GM19395 (cell line): ENCODE measurements at regions not wholly inside any gene's neighbourhood (a gene's known extent, or its start where the extent isn't known, plus 50 kb on each side); places are given as distances from the start of the nearest gene placed in this dataset.
A peak's percentile ranks its signal among the peaks of the same experiment; 100 is the strongest.

Source experiments
- ATAC-seq: cut with Tn5 transposase; IDR thresholded peaks from one replicate; pipeline ENCODE4 v1.9.1; 2021; ENCODE audit warnings: mild to moderate bottlenecking, moderate library complexity; ENCODE audit not compliant: unreplicated experiment

DNA sequence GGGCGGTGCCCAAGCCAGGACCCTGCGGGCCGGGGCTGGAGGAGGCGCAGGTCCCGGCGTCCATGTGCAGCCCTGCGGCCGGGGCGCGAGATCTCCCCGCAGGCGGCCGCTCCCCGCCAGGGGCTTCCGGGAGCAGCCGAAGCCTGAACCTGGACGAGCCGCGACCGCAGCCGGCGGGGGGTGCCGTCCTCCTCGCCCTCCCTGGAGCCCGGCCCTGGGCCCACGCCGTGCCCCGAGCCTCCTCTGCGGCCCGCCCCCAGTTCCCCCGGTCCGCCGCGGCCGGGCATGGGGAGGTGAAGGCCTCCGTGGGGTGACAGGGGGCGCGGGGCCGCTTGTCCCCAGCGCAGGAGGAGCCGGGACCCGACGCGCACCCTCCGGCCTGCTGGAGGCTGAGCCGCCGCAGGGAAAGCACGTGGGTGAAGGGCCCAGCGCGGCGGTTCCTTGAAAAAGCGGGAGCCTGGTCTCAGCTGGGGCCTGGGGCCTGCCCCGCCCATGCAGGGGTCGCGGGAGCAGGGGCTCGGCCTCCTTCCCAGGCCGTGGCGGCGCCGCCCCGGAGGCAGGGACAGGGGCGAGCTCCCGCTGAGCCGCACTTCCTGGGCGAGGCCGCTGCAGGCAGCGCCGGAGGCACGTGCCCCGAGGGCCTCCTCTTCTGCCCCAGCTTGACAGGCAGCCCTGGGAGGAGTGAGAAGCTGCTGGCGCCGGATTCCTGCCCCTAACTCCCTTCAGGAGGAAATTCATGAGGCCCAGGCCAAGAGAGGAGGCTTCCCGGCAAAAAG, 55.6 kb upstream of the PPP2R5C start:
- no peak for ATAC-seq

DNA sequence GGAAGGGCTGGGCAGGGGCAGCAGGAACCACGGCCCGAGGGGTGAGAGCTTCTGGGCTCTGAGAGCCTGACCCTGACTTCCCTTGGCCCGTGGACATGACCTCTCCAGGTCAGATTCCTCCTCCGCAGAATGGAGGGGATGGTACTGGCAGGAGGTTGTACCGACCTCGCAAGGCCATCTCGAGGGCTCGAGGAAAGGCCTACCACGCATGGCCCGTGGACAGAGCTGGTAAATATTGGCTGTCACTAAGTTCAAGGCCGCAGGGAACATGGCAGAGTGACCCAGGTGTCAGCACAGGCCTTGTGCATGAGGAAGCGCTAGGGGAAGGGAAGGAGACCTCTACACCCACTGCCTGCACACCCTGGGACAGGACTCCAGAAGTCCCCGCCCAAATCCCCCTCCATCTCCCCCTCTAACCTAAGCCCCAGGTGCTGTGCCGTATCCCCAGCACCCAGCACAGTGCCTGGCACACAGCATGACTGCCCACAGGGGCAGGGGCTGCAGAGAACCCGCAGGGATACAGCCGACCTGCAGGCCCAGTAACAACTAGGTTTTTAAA, 54.9 kb upstream of the PPP2R5C start:
- no peak for ATAC-seq

DNA sequence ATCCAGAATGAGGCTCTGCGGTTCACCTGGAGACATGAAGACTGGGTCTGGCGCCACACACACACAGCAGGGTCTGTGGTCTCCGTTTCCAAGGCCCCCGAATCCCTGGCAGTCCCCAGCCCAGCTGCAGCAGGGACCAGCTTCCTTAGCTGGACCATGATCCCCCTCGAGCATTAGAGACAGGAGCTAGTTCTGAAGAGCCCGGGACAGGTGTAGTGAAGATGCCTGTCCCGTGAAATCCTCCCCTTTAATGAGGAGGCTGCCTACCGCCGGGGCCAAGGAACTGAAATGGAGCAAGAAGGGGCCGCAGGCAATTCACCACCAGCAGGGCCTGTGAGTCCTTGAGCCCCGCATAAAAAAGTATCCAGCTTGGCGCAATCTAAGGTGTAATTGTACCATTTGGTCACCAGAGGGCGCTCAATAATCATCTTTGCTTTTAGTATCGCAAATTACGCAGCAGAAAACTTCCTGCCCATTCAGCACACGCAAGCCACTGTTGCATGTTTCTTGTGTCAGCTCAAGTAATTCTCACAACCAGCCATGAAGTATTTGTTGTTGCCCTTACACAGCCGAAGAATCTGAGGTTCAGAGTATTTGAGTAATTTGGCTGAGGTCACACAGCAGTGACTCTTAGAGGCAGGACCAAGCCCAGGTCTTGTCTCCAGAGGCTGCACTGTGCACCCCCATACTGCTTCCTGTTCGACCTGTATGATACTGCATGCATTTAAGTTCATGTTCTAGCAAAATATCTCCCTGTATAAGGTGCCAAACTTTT, 54.3 kb upstream of the PPP2R5C start:
- peak; percentile 52 for ATAC-seq

DNA sequence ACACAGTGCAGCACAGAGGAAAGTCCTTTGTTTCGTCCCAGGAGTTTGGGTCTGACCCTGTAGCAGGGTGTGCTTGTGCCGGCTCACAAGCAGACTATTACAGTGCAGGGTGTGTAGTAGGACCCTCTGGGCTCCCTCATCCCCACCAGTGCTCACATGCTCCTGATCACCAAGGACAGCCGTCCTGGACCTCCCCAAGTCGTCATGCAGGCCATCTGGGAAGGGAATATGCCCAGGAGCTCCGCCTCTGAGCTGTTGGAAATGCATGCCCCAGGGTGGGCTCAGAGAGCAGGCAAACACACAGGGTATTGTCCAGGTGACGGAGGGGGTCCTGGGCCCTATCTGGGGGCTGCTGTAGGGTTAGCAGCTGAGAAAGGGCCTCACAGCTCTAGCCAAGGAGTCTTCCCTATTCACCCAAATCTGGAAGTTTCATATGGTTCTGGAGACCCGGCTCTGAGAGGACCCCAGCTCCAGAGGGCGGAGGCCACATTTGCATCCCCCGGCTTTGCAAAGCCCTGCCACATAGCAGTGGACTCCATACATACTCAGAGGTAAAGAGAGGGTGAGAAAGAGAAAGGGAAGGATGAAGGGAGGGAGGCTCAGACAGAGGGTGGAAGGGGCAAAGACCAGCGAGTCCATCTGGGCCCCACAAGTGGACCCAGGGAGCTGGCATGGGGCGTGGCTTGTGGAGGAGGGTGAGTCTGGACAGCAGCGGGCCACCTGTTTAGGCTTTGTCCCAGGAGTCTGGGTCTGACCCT, 53.5 kb upstream of the PPP2R5C start:
- peak; percentile 12 for ATAC-seq

DNA sequence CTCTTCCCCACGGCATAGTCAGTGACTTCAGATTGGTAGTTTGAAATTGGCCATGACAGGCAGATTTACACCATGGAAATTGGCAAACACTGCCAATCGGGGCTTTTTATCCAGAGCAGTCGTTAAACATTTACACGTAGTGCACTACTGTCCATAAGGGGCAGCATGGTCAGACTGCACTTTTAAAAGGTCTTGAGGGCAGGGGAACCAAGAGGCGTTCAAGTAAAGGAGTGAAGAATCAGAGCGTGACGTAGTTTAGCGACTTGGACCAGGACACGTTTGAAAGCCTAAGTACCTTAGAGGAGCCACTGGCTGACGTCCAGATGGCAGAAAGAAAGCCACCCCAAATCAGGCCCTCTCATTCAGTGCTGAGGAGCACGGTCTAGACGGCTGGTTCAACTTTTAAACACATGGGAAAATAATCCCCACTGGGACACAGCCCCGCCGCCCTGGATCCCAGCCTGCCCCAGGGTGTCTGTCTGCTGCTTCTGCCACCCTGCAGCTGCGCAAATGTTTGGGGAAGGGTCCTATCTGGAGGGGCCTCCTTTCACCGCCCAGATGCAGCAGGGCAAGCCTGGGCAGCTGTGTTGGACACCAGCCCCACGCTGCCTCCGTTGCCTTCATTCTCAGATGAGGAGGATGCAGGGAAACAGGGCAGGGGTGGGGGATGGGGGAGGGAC, 52.5 kb upstream of the PPP2R5C start:
- ATAC-seq, result no peak

DNA sequence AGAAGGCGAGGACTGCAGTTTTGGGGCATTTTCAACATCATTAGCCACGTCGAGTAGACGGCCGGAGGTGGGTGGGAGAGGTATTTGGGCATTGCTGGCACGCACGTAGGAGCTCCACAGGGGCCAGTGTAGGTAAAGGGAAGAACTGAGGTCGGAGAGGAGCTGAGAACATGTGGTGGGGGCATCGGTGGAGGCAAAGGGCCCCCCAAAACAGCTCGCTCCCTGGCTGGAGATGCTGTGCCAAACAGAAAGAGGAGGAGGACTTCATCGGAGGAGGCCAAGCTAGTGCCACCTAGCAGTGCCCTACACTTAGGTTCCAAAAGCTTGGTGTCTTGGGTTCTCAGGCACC, 52.0 kb upstream of the PPP2R5C start:
- no peak for ATAC-seq

DNA sequence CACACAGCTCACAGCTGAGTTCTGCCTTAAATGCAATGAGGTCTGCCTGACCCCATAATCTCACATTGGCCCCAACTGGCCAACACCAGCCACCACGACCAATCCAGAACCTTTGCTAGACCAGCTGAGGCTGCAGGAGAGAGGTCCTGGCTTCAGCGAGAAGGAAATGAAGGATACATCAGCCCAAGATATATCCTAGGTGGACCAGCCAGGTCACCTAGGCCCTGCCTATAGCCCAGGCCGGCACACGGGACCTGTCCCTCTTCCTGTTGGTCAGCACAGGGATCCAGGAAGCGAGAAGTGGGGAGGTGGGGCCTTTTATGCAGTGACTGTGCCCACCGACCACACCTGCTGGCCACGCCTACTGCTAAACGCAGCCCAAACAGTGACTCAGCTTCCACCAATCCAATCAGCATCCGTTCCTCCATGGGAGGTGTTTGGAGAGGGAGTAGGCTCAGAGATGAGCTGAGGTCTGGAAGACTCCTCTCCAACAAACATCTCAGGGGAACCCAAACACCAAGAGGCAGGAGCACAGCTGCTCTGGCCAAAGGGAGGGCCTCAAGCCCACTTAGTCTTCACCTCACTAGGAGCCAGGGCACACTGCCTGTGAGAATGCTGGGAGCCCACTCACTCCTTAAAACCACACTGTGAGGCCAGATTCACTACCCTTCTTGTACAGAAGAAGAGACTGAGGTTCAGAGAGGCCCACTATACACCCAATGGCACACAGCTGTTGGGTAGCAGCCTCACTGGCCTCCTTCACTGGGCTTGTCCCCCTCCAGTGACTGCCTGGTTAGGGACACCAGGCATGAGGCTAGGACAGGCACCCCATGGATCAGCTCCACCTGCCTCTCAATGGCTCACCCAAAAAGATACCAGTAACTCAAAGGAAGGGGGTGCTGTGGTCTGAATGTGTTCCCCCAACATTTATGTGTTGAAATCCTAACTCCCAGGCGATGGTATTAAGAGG, 51.3 kb upstream of the PPP2R5C start:
- ATAC-seq, result no peak

DNA sequence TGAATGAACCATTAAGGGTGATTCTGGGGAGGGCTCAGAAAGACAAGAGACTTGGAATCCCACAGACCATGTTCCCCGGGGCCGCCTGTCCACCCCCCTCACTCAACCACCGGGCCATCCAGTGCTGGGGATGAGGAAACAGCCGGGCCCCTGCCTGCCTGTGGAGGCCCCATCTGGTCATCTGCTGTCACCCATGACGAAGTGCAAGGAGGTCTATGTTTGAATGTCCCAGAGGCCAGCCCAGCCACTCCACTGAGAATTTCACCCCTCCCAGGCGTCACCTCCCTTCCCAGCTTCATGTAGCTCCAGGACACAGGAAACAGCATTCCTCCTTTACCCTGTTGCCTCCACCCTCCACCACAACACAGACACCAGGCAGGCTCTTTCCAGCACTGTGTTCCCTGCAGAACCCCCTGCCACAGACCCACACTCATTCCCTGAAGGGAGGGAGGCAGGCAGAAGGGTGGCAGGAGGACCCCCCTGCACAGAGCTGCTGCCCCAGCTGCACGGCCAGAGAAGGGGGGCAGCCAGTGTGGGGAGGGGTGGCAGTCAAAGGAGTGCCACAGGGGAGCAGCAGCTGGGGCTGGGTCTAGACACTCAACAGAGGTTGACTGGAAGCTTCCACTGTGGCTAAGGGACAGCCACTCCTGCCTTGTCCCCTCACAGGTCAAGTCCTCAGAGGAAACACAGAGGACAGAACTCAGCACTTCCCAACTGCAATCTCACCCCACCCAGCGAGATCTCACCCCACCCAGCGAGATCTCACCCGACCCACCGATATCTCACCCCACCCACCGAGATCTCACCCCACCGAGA, 50.3 kb upstream of the PPP2R5C start:
- no peak for ATAC-seq
